Liver (tissue), 8 donors: ENCODE measurements at regions not wholly inside any gene's neighbourhood (a gene's known extent, or its start where the extent isn't known, plus 50 kb on each side); places are given as distances from the start of the nearest gene placed in this dataset.

Experiments used
- DNase-seq: peaks from one replicate; pipeline ENCODE4 v3.0.0-alpha.2; 2017; ENCODE audit warnings: low spot score
- H3K27ac ChIP-seq, 2 donors: one replicate each; pipeline ENCODE4 v1.7.0; 2013; ENCODE audit warnings: inconsistent platforms in 2 of 2, low read length in 2 of 2, control low read depth in 1 of 2, low read depth in 1 of 2, mild to moderate bottlenecking in 1 of 2
- H3K27me3 ChIP-seq, 4 donors: one replicate each; pipeline versions ENCODE4 v1.6.1 to v1.7.0; 2013; ENCODE audit warnings: low read length in 3 of 4, inconsistent platforms in 1 of 4, mild to moderate bottlenecking in 1 of 4, moderate library complexity in 1 of 4; ENCODE audit not compliant: control insufficient read depth in 4 of 4, insufficient read depth in 4 of 4
- H3K36me3 ChIP-seq, 4 donors: one replicate each; pipeline versions ENCODE4 v1.6.1 to v1.7.0; 2013; ENCODE audit warnings: low read length in 3 of 4, mild to moderate bottlenecking in 3 of 4, low read depth in 1 of 4, moderate library complexity in 1 of 4; ENCODE audit not compliant: control insufficient read depth in 4 of 4, insufficient read depth in 3 of 4
- H3K4me1 ChIP-seq, 4 donors: one replicate each; pipeline versions ENCODE4 v1.6.1 to v1.7.0; 2013; ENCODE audit warnings: low read length in 3 of 4, mild to moderate bottlenecking in 3 of 4, moderate library complexity in 1 of 4; ENCODE audit not compliant: control insufficient read depth in 4 of 4, insufficient read depth in 4 of 4
- H3K4me3 ChIP-seq, 3 donors: one replicate each; pipeline versions ENCODE4 v1.6.1 to v1.7.0; 2013; ENCODE audit warnings: low read length in 3 of 3, control low read depth in 1 of 3, low read depth in 1 of 3, mild to moderate bottlenecking in 1 of 3
- H3K9ac ChIP-seq, 2 donors: one replicate each; pipeline ENCODE4 v1.7.0; 2013; ENCODE audit warnings: low read length in 2 of 2, mild to moderate bottlenecking in 2 of 2, moderate library complexity in 2 of 2, control low read depth in 1 of 2, low read depth in 1 of 2
- H3K9me3 ChIP-seq, 4 donors: one replicate each; pipeline versions ENCODE4 v1.6.1 to v1.7.0; 2013; ENCODE audit warnings: low read length in 3 of 4; ENCODE audit not compliant: control insufficient read depth in 4 of 4
- ATF3 ChIP-seq: IDR thresholded peaks from 2 replicates; pipeline ENCODE4 v1.6.1; 2016; ENCODE audit warnings: antibody characterized with exemption
- CTCF ChIP-seq: fragments of 150-350 bp; IDR thresholded peaks from 2 replicates; pipeline ENCODE4 v1.5.1; 2017; ENCODE audit warnings: improper control_type of control experiment, low read depth, low read length; ENCODE audit not compliant: missing input control
- EGR1 ChIP-seq, 2 donors: IDR thresholded peaks; 2 replicates each; pipeline ENCODE4 v1.6.1; 2016 to 2018; ENCODE audit warnings: antibody characterized with exemption in 2 of 2, low read depth in 2 of 2
- FOXA1 ChIP-seq: IDR thresholded peaks from 2 replicates; pipeline ENCODE4 v1.6.1; 2016; ENCODE audit warnings: antibody characterized with exemption
- FOXA2 ChIP-seq: IDR thresholded peaks from 2 replicates; pipeline ENCODE4 v1.6.1; 2016; ENCODE audit warnings: antibody characterized with exemption
- GABPA ChIP-seq, 2 donors: IDR thresholded peaks in 1 of 2; conservative IDR thresholded peaks in 1 of 2; 2 replicates each; pipeline ENCODE4 v1.6.1; 2016; ENCODE audit warnings: antibody characterized with exemption in 2 of 2, mild to moderate bottlenecking in 1 of 2, moderate library complexity in 1 of 2
- HNF4G ChIP-seq: IDR thresholded peaks from 2 replicates; pipeline ENCODE4 v1.6.1; 2016; ENCODE audit warnings: antibody characterized with exemption
- JUND ChIP-seq, 2 donors: IDR thresholded peaks; 2 replicates each; pipeline ENCODE4 v1.6.1; 2016; ENCODE audit warnings: antibody characterized with exemption in 2 of 2
- MAX ChIP-seq: IDR thresholded peaks from 2 replicates; pipeline ENCODE4 v1.6.1; 2016; ENCODE audit warnings: antibody characterized with exemption
- NR2F2 ChIP-seq: IDR thresholded peaks from 2 replicates; pipeline ENCODE4 v1.6.1; 2016; ENCODE audit warnings: antibody characterized with exemption
- RAD21 ChIP-seq, 2 donors: IDR thresholded peaks; 2 replicates each; pipeline ENCODE4 v1.6.1; 2016; ENCODE audit warnings: antibody characterized with exemption in 2 of 2, mild to moderate bottlenecking in 2 of 2
- REST ChIP-seq: IDR thresholded peaks from 2 replicates; pipeline ENCODE4 v1.6.1; 2016; ENCODE audit warnings: antibody characterized with exemption, mild to moderate bottlenecking
- RXRA ChIP-seq, 2 donors: IDR thresholded peaks; 2 replicates each; pipeline ENCODE4 v1.6.1; 2017 to 2018; ENCODE audit warnings: antibody characterized with exemption in 2 of 2, mild to moderate bottlenecking in 1 of 2
- SP1 ChIP-seq: IDR thresholded peaks from 2 replicates; pipeline ENCODE4 v1.6.1; 2018; ENCODE audit warnings: antibody characterized with exemption, mild to moderate bottlenecking
- TAF1 ChIP-seq: conservative IDR thresholded peaks from 2 replicates; pipeline ENCODE4 v1.6.1; 2016; ENCODE audit warnings: antibody characterized with exemption, mild to moderate bottlenecking
- YY1 ChIP-seq: IDR thresholded peaks from 2 replicates; pipeline ENCODE4 v1.6.1; 2016; ENCODE audit warnings: antibody characterized with exemption, mild to moderate bottlenecking
- ZBTB33 ChIP-seq: IDR thresholded peaks from 2 replicates; pipeline ENCODE4 v1.6.1; 2016; ENCODE audit warnings: antibody characterized with exemption
- WGBS: extraction: QIAGEN DNeasy Blood & Tissue Kit; methylation state at CpG from one replicate; pipeline ENCODE4 v1.1.7; 2013; 5-methylcytosine and 5-hydroxymethylcytosine counted together
- donor health status: healthy.
- donor health status: healthy.
- donor health status: healthy.
- donor health status: healthy.
- donor health status: healthy.

GRCh38 chr3:40672861-40673260, 148.1 kb downstream of the ZNF621 start:
- DNase-seq, result no peak
- TF ChIP-seq TAF1 (no peak), EGR1 (IDR thresholded peaks at IDR 0.05; ENCODE audit: low read depth in 2 of 2) (no peak), ZBTB33 (no peak), GABPA (IDR thresholded peaks at IDR 0.05 in 1 of 2, conservative IDR thresholded peaks at IDR 0.05 in 1 of 2) (no peak), HNF4G (no peak), FOXA1 (no peak), SP1 (no peak), FOXA2 (no peak), RXRA (IDR thresholded peaks at IDR 0.05) (no peak), RAD21 (IDR thresholded peaks at IDR 0.05) (no peak), MAX (no peak)
- 90% methylated on average over 1 of the region's 1 CpG for WGBS

GRCh38 chr3:40677321-40677720, 152.6 kb downstream of the ZNF621 start:
- H3K4me1 ChIP-seq, result no peaks in the 10 kb centered on the region
- no peak overlapping the region for H3K27ac ChIP-seq
- WGBS, result 95% methylated on average over 3 of the region's 3 CpGs
- no peak for DNase-seq
- TF ChIP-seq YY1 (no peak), RXRA (IDR thresholded peaks at IDR 0.05) (no peak), CTCF (no peak), GABPA (IDR thresholded peaks at IDR 0.05 in 1 of 2, conservative IDR thresholded peaks at IDR 0.05 in 1 of 2) (no peak), FOXA2 (no peak), SP1 (no peak), EGR1 (IDR thresholded peaks at IDR 0.05; ENCODE audit: low read depth in 2 of 2) (no peak), JUND (IDR thresholded peaks at IDR 0.05) (no peak), NR2F2 (no peak), HNF4G (no peak), MAX (no peak)
- H3K9me3 ChIP-seq, result no peaks in the 10 kb centered on the region
- H3K27me3 ChIP-seq, result no peaks in the 10 kb centered on the region
- H3K9ac ChIP-seq, result no peak overlapping the region
- no peaks in the 10 kb centered on the region for H3K36me3 ChIP-seq
- no peak overlapping the region for H3K4me3 ChIP-seq

More at GRCh38 chr3:40672861-40673260, 148.1 kb downstream of the ZNF621 start:
- Histone ChIP-seq H3K27me3 (no peaks in the 10 kb centered on the region), H3K9me3 (no peaks in the 10 kb centered on the region), H3K27ac (no peak overlapping the region), H3K9ac (no peak overlapping the region), H3K4me3 (no peak overlapping the region), H3K4me1 (no peaks in the 10 kb centered on the region), H3K36me3 (no peaks in the 10 kb centered on the region)

GRCh38 chr3:40677749-40678148, 153.0 kb downstream of the ZNF621 start:
- 92% methylated on average over 3 of the region's 3 CpGs for WGBS
- H3K4me3 ChIP-seq, result no peak overlapping the region
- no peaks in the 10 kb centered on the region for H3K27me3 ChIP-seq
- no peak overlapping the region for H3K9ac ChIP-seq
- H3K36me3 ChIP-seq, result no peaks in the 10 kb centered on the region
- no peak overlapping the region for H3K27ac ChIP-seq
- no peak for DNase-seq
- H3K9me3 ChIP-seq, result no peaks in the 10 kb centered on the region
- no peaks in the 10 kb centered on the region for H3K4me1 ChIP-seq
- TF ChIP-seq RXRA (IDR thresholded peaks at IDR 0.05) (no peak), EGR1 (IDR thresholded peaks at IDR 0.05; ENCODE audit: low read depth in 2 of 2) (no peak), GABPA (IDR thresholded peaks at IDR 0.05 in 1 of 2, conservative IDR thresholded peaks at IDR 0.05 in 1 of 2) (no peak), SP1 (no peak), REST (no peak), RAD21 (IDR thresholded peaks at IDR 0.05) (no peak), CTCF (no peak), ATF3 (no peak)
